ENCODE measurements at regions not wholly inside any gene's neighbourhood (a gene's known extent, or its start where the extent isn't known, plus 50 kb on each side); places are given as distances from the start of the nearest gene placed in this dataset.
"Not testable (repeated sequence)": the region's sequence is repeated elsewhere in the genome, so short reads cannot be mapped to it uniquely, and the experiment has no call there.

- DNase-seq (ENCODE audit: low read depth), result no peak
- no peak for TF ChIP-seq MYC (IDR thresholded peaks at IDR 0.05; ENCODE audit: low read depth, low read length)
- TF ChIP-seq POLR2A (IDR thresholded peaks at IDR 0.05; ENCODE audit: extremely low read depth, insufficient read length), result no peak
- TF ChIP-seq, protein P1, sequence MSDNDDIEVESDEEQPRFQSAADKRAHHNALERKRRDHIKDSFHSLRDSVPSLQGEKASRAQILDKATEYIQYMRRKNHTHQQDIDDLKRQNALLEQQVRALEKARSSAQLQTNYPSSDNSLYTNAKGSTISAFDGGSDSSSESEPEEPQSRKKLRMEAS (IDR thresholded peaks at IDR 0.05; ENCODE audit: low read depth, low read length), result no peak
- TF ChIP-seq, protein P2, sequence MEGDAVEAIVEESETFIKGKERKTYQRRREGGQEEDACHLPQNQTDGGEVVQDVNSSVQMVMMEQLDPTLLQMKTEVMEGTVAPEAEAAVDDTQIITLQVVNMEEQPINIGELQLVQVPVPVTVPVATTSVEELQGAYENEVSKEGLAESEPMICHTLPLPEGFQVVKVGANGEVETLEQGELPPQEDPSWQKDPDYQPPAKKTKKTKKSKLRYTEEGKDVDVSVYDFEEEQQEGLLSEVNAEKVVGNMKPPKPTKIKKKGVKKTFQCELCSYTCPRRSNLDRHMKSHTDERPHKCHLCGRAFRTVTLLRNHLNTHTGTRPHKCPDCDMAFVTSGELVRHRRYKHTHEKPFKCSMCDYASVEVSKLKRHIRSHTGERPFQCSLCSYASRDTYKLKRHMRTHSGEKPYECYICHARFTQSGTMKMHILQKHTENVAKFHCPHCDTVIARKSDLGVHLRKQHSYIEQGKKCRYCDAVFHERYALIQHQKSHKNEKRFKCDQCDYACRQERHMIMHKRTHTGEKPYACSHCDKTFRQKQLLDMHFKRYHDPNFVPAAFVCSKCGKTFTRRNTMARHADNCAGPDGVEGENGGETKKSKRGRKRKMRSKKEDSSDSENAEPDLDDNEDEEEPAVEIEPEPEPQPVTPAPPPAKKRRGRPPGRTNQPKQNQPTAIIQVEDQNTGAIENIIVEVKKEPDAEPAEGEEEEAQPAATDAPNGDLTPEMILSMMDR (IDR thresholded peaks at IDR 0.05; ENCODE audit: low read depth, low read length), result no peak
- H3K4me3 ChIP-seq (ENCODE audit: low read depth, low read length), result no peak overlapping the region
Measured at GRCh38 chr5:38692781-38693527, 136.5 kb upstream of the LIFR start.

GRCh38 chr5:38695021-38695958, 138.8 kb upstream of the LIFR start:
- DNase-seq (ENCODE audit: low read depth), result no peak
- no peak overlapping the region for H3K4me3 ChIP-seq (ENCODE audit: low read depth, low read length)
- TF ChIP-seq, protein P2 (IDR thresholded peaks at IDR 0.05; ENCODE audit: low read depth, low read length), result no peak
- TF ChIP-seq, protein P1 (IDR thresholded peaks at IDR 0.05; ENCODE audit: low read depth, low read length), result no peak
- no peak for TF ChIP-seq POLR2A (IDR thresholded peaks at IDR 0.05; ENCODE audit: extremely low read depth, insufficient read length)
- no peak for TF ChIP-seq MYC (IDR thresholded peaks at IDR 0.05; ENCODE audit: low read depth, low read length)

DNA sequence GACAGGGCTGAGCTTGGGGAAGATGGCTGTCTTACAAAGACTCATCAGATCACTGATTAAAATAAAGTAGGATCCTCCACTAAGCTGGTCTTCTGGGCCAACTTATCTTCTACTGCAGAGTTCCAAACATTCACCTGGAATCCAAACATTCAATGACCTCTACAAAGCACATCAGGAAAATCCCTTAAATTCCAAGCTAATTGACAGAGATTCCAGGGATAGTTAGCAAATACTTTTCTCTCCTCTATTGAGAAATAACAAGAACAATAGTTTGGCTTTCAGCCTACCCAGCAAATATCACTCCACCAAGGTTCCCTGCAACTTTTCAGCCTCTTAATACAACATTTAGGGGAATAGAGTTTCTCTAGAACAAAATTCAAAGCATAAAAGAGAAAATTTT, 140.6 kb upstream of the LIFR start:
- TF ChIP-seq POLR2A (IDR thresholded peaks at IDR 0.05; ENCODE audit: extremely low read depth, insufficient read length), result no peak
- TF ChIP-seq, protein P1 (IDR thresholded peaks at IDR 0.05; ENCODE audit: low read depth, low read length), result no peak
- TF ChIP-seq MYC (IDR thresholded peaks at IDR 0.05; ENCODE audit: low read depth, low read length), result no peak
- TF ChIP-seq, protein P2 (IDR thresholded peaks at IDR 0.05; ENCODE audit: low read depth, low read length), result no peak
- no peak for DNase-seq (ENCODE audit: low read depth)

DNA sequence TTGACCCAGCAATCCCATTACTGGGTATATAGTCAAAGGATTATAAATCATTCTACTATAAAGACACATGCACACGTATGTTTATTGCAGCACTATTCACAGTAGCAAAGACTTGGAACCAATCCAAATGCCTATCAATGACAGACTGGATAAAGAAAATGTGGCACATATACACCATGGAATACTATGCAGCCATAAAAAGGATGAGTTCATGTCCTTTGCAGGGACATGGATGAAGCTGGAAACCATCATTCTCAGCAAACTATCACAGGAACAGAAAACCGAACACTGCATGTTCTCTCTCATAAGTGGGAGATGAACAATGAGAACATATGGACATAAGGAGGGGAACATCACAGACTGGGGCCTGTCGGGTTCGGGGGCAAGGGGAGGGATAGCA, 140.3 kb upstream of the OSMR start:
- not testable (repeated sequence) for H3K4me3 ChIP-seq (ENCODE audit: low read depth, low read length); DNase-seq (ENCODE audit: low read depth)

More for the DNA sequence above, 140.6 kb upstream of the LIFR start:
- no peak overlapping the region for H3K4me3 ChIP-seq (ENCODE audit: low read depth, low read length)

- TF ChIP-seq MYC (IDR thresholded peaks at IDR 0.05; ENCODE audit: low read depth, low read length) (no peak), POLR2A (IDR thresholded peaks at IDR 0.05; ENCODE audit: extremely low read depth, insufficient read length) (no peak)
- TF ChIP-seq, protein P1 (IDR thresholded peaks at IDR 0.05; ENCODE audit: low read depth, low read length), result no peak
- no peak for DNase-seq (ENCODE audit: low read depth)
- H3K4me3 ChIP-seq (ENCODE audit: low read depth, low read length), result no peak overlapping the region
Measured at GRCh38 chr5:38706376-38706775, 139.4 kb upstream of the OSMR start.

- H3K4me3 ChIP-seq (ENCODE audit: low read depth, low read length), result no peak overlapping the region
- no peak for TF ChIP-seq MYC (IDR thresholded peaks at IDR 0.05; ENCODE audit: low read depth, low read length)
- TF ChIP-seq POLR2A (IDR thresholded peaks at IDR 0.05; ENCODE audit: extremely low read depth, insufficient read length), result no peak
- TF ChIP-seq, protein P1 (IDR thresholded peaks at IDR 0.05; ENCODE audit: low read depth, low read length), result no peak
- TF ChIP-seq, protein P2 (IDR thresholded peaks at IDR 0.05; ENCODE audit: low read depth, low read length), result no peak
Measured at GRCh38 chr5:38707352-38708210, 138.2 kb upstream of the OSMR start.

More at GRCh38 chr5:38707352-38708210, 138.2 kb upstream of the OSMR start:
- no peak for DNase-seq (ENCODE audit: low read depth)

All from NB4 (cell line).